ENCODE measurements at regions not wholly inside any gene's neighbourhood (a gene's known extent, or its start where the extent isn't known, plus 50 kb on each side); places are given as distances from the start of the nearest gene placed in this dataset.

DNA sequence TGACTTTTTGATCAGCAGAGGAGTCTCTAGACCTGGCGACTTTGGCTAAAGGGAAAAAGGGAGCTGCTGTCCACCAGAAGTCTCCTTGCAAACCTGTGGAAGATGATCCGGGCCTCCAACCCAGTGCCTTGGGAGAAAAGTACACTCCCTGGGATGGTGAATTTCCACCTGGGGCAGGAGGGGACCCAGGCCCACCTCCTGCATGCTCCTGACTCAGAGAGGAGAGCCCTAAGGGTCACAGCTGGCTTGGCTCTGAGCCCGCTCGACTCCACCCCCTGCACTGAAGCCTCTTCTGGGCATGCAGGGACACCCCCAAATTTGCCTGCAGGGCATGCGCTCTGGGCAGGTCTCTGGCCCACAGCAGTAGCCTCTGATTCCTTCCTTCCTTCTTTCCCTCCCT, 66.5 kb downstream of the PDCL3 start:
- Histone ChIP-seq H3K27me3 (ENCODE audit: control insufficient read depth in 2 of 2, insufficient read depth in 2 of 2, low read length in 2 of 2) (peaks cover 4 to 5% of the 10 kb centered on the region in 2 experiments), H3K4me1 (ENCODE audit: control insufficient read depth, extremely low read depth, insufficient read depth, low read length) (no peaks in the 10 kb centered on the region), H3K4me2 (ENCODE audit: insufficient read depth, low read length) (no peak overlapping the region), H3K9ac (replicated peaks; ENCODE audit: extremely low read depth, insufficient read depth, low read length) (no peak overlapping the region), H3K27ac (ENCODE audit: insufficient read depth, low read depth, low read length) (no peak overlapping the region), H3K79me2 (ENCODE audit: control insufficient read depth, insufficient read depth, low read length) (no peaks in the 10 kb centered on the region), H3K9me3 (replicated peaks; ENCODE audit: control insufficient read depth, insufficient read depth, low read length) (no peaks in the 10 kb centered on the region), H3K36me3 (ENCODE audit: control insufficient read depth in 2 of 2, extremely low read depth in 1 of 2, insufficient read depth in 2 of 2, low read length in 2 of 2) (no peaks in the 10 kb centered on the region), H3K4me3 (replicated peaks in 1 of 3; ENCODE audit: insufficient read depth in 1 of 3, low read depth in 1 of 3, low read length in 3 of 3) (no peak overlapping the region), H3K9me1 (replicated peaks; ENCODE audit: control insufficient read depth, extremely low read depth, insufficient read depth, low read length) (no peaks in the 10 kb centered on the region), H2AFZ (ENCODE audit: low read depth, low read length) (no peak overlapping the region), H4K20me1 (replicated peaks; ENCODE audit: control insufficient read depth, extremely low read depth, insufficient read depth, low read length) (no peaks in the 10 kb centered on the region)
- POLR2A ChIA-PET, result no interaction called here
- CTCF ChIA-PET, result no interaction called here
- dilution Hi-C loops (cut with MboI; ENCODE audit: extremely low pct_ligation_motif_present, low sequenced_read_pairs) (no loop called here), intact Hi-C loops (cut with micrococcal nuclease) (no loop called here)
- TF ChIP-seq MYC (IDR thresholded peaks at IDR 0.05; ENCODE audit: low read depth, low read length) (no peak), FOS (IDR thresholded peaks at IDR 0.05; ENCODE audit: borderline replicate concordance, insufficient read depth, low read length) (no peak), JUN (IDR thresholded peaks at IDR 0.05; ENCODE audit: borderline replicate concordance, insufficient read depth, insufficient read length, low read depth) (no peak), GATA2 (IDR thresholded peaks at IDR 0.05; ENCODE audit: insufficient read depth, insufficient read length, low read depth, low read length) (no peak), POLR2AphosphoS5 (IDR thresholded peaks at IDR 0.05; ENCODE audit: insufficient read depth, low read depth, low read length) (no peak), EZH2 (IDR thresholded peaks at IDR 0.05; ENCODE audit: borderline replicate concordance, low read depth, low read length, severe bottlenecking) (no peak), POLR2A (IDR thresholded peaks at IDR 0.05; ENCODE audit: low read depth, low read length) (no peak)
- TF ChIP-seq, protein P1, sequence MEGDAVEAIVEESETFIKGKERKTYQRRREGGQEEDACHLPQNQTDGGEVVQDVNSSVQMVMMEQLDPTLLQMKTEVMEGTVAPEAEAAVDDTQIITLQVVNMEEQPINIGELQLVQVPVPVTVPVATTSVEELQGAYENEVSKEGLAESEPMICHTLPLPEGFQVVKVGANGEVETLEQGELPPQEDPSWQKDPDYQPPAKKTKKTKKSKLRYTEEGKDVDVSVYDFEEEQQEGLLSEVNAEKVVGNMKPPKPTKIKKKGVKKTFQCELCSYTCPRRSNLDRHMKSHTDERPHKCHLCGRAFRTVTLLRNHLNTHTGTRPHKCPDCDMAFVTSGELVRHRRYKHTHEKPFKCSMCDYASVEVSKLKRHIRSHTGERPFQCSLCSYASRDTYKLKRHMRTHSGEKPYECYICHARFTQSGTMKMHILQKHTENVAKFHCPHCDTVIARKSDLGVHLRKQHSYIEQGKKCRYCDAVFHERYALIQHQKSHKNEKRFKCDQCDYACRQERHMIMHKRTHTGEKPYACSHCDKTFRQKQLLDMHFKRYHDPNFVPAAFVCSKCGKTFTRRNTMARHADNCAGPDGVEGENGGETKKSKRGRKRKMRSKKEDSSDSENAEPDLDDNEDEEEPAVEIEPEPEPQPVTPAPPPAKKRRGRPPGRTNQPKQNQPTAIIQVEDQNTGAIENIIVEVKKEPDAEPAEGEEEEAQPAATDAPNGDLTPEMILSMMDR (IDR thresholded peaks at IDR 0.05; ENCODE audit: extremely low read depth in 1 of 2, insufficient read depth in 1 of 2, low read depth in 1 of 2, low read length in 2 of 2), result no peak
- TF ChIP-seq, protein P2, sequence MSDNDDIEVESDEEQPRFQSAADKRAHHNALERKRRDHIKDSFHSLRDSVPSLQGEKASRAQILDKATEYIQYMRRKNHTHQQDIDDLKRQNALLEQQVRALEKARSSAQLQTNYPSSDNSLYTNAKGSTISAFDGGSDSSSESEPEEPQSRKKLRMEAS (IDR thresholded peaks at IDR 0.05; ENCODE audit: insufficient read depth, insufficient read length), result no peak
- FAIRE-seq (no peak), DNase-seq (ENCODE audit: low read depth, low spot score) (no peak)
- no TSS peak for BruUV-seq (replicated peaks)
